Esophagus squamous epithelium (tissue), 4 donors: ENCODE measurements at regions not wholly inside any gene's neighbourhood (a gene's known extent, or its start where the extent isn't known, plus 50 kb on each side); places are given as distances from the start of the nearest gene placed in this dataset.

ENCODE experiments used
- POLR2A ChIP-seq, 4 donors: fragments of 450-650 bp; IDR thresholded peaks; one replicate each; pipeline ENCODE4 v1.6.1; 2017; ENCODE audit warnings: antibody characterized with exemption in 4 of 4, mild to moderate bottlenecking in 4 of 4, moderate library complexity in 3 of 4
- TF ChIP-seq, protein P1 (sequence below), 6 experiments: fragments of 450-650 bp in 4 of 6; fragments of 200-600 bp in 2 of 6; sonication (generic) in 2 of 6; IDR thresholded peaks; one replicate each; pipeline ENCODE4 v1.5.1; 2016 to 2019; ENCODE audit warnings: antibody characterized with exemption in 6 of 6, mild to moderate bottlenecking in 4 of 6, moderate library complexity in 4 of 6

DNA sequence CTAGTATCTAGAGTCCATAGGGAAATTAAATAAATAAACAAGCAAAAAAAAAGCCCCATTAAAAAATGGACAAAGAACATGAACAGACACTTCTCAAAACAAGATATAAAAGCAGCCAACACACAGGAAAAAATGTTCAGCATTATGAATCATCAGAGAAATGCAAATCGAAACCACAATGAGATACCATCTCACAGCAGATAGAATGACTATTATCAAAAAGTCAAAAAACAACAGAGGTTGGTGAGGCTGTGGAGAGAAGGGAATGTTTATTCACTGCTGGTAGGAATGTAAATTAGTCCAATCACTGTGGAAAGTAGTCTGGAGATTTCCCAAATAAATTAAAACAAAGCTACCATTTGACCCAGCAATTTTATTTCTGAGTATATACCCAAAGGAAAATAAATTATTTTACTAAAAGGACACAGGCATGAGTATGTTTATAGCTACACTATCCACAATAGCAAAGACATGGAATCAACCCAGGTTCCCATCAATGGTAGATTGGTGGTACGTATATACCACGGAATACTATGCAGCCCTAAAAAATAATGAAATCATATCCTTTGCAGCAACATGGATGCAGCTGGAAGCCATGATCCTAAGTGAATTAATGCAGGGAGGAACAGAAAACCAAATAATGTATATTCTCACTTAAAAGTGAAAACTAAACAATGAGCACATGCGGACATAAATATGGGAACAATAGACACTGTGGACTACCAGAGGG lies 366.5 kb upstream of the SEMA3C start:
- TF ChIP-seq, protein P1, sequence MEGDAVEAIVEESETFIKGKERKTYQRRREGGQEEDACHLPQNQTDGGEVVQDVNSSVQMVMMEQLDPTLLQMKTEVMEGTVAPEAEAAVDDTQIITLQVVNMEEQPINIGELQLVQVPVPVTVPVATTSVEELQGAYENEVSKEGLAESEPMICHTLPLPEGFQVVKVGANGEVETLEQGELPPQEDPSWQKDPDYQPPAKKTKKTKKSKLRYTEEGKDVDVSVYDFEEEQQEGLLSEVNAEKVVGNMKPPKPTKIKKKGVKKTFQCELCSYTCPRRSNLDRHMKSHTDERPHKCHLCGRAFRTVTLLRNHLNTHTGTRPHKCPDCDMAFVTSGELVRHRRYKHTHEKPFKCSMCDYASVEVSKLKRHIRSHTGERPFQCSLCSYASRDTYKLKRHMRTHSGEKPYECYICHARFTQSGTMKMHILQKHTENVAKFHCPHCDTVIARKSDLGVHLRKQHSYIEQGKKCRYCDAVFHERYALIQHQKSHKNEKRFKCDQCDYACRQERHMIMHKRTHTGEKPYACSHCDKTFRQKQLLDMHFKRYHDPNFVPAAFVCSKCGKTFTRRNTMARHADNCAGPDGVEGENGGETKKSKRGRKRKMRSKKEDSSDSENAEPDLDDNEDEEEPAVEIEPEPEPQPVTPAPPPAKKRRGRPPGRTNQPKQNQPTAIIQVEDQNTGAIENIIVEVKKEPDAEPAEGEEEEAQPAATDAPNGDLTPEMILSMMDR (IDR thresholded peaks at IDR 0.05), result no peak
- TF ChIP-seq POLR2A (IDR thresholded peaks at IDR 0.05), result no peak
